HEK293 (cell line): ENCODE measurements at regions not wholly inside any gene's neighbourhood (a gene's known extent, or its start where the extent isn't known, plus 50 kb on each side); places are given as distances from the start of the nearest gene placed in this dataset.

Experiments used
- CTCF ChIA-PET: fragments of 350-600 bp; formaldehyde crosslinking; extraction: SDS; loops from one replicate; lab custom pipeline; 2021; ENCODE audit warnings: antibody characterized with exemption; lab: Yijun Ruan, JAX
- POLR2A ChIA-PET: fragments of 300-600 bp; formaldehyde crosslinking; extraction: SDS; loops from one replicate; lab custom pipeline; 2020; ENCODE audit warnings: antibody characterized with exemption, inconsistent platforms; lab: Yijun Ruan, JAX
- H3K27ac ChIP-seq: fragments of 200-500 bp; sonication (Bioruptor generic); 2 replicates; pipeline ENCODE4 v1.5.1; 2014; ENCODE audit warnings: low read depth, low read length, control low read depth, inconsistent platforms; ENCODE audit errors: extremely low read depth
- H3K36me3 ChIP-seq, 2 experiments: fragments of 200-500 bp in 1 of 2; sonication (Bioruptor generic) in 1 of 2; 1 replicate in 1 of 2; 2 replicates in 1 of 2; pipeline ENCODE4 v1.5.1; 2014 to 2017; ENCODE audit warnings: inconsistent platforms in 2 of 2, low read length in 2 of 2; ENCODE audit not compliant: control insufficient read depth in 2 of 2, insufficient read depth in 1 of 2
- H3K4me1 ChIP-seq: fragments of 200-500 bp; sonication (Bioruptor generic); 2 replicates; pipeline ENCODE4 v1.5.1; 2014; ENCODE audit warnings: mild to moderate bottlenecking, low read length, inconsistent platforms; ENCODE audit not compliant: control insufficient read depth, insufficient read depth
- H3K4me3 ChIP-seq: 2 replicates; pipeline ENCODE4 v1.5.1; 2011; ENCODE audit warnings: low read depth, mild to moderate bottlenecking, control low read depth, low read length, moderate library complexity
- H3K9me3 ChIP-seq: fragments of 200-500 bp; sonication (Bioruptor generic); 2 replicates; pipeline ENCODE4 v1.5.1; 2014; ENCODE audit warnings: low read depth, low read length, inconsistent platforms; ENCODE audit not compliant: control insufficient read depth, insufficient read depth
- MYNN ChIP-seq: fragments of 450-650 bp; formaldehyde crosslinking; IDR thresholded peaks from 2 replicates; pipeline ENCODE4 v1.5.1; 2016; ENCODE audit warnings: missing biosample characterization, missing genetic modification characterization, borderline replicate concordance
- ZBTB20 ChIP-seq: fragments of 450-650 bp; formaldehyde crosslinking; IDR thresholded peaks from 2 replicates; pipeline ENCODE4 v1.5.1; 2016; ENCODE audit warnings: missing biosample characterization, missing genetic modification characterization
- ZNF10 ChIP-seq: fragments of 450-650 bp; formaldehyde crosslinking; IDR thresholded peaks from 2 replicates; pipeline ENCODE4 v1.5.1; 2017; ENCODE audit warnings: missing biosample characterization, missing genetic modification characterization
- ZNF19 ChIP-seq: fragments of 450-650 bp; formaldehyde crosslinking; IDR thresholded peaks from 2 replicates; pipeline ENCODE4; 2016; ENCODE audit warnings: missing biosample characterization, missing genetic modification characterization, low read depth
- ZNF214 ChIP-seq: fragments of 450-650 bp; formaldehyde crosslinking; IDR thresholded peaks from 2 replicates; pipeline ENCODE4 v1.5.1; 2017; ENCODE audit warnings: missing biosample characterization, mild to moderate bottlenecking, missing genetic modification characterization, borderline replicate concordance
- ZNF266 ChIP-seq: fragments of 450-650 bp; formaldehyde crosslinking; IDR thresholded peaks from 2 replicates; pipeline ENCODE4 v1.5.1; 2016; ENCODE audit warnings: missing biosample characterization, missing genetic modification characterization, low read depth
- ZNF596 ChIP-seq: fragments of 450-650 bp; IDR thresholded peaks from 2 replicates; pipeline ENCODE4 v1.5.0; 2018; ENCODE audit warnings: missing biosample characterization, mild to moderate bottlenecking, missing genetic modification characterization, moderate library complexity
- ZNF664 ChIP-seq: fragments of 450-650 bp; formaldehyde crosslinking; IDR thresholded peaks from 2 replicates; pipeline ENCODE4 v1.5.1; 2016; ENCODE audit warnings: missing biosample characterization, missing genetic modification characterization
- ZNF777 ChIP-seq: fragments of 450-650 bp; formaldehyde crosslinking; IDR thresholded peaks from 2 replicates; pipeline ENCODE4 v1.5.1; 2017; ENCODE audit warnings: missing biosample characterization, missing genetic modification characterization, borderline replicate concordance
- ZNF837 ChIP-seq: fragments of 450-650 bp; formaldehyde crosslinking; IDR thresholded peaks from 2 replicates; pipeline ENCODE4 v1.5.1; 2016; ENCODE audit warnings: missing biosample characterization, missing genetic modification characterization
- ZSCAN30 ChIP-seq: fragments of 450-650 bp; IDR thresholded peaks from 2 replicates; pipeline ENCODE4 v1.5.1; 2018; ENCODE audit warnings: missing biosample characterization, mild to moderate bottlenecking, missing genetic modification characterization, moderate library complexity
- TF ChIP-seq, protein P1 (sequence below): fragments of 450-650 bp; formaldehyde crosslinking; IDR thresholded peaks from 2 replicates; pipeline ENCODE4 v1.5.1; 2016; ENCODE audit warnings: missing biosample characterization, missing genetic modification characterization
- TF ChIP-seq, protein P2 (sequence below): fragments of 450-650 bp; formaldehyde crosslinking; IDR thresholded peaks from 2 replicates; pipeline ENCODE4 v1.5.1; 2017; ENCODE audit warnings: missing biosample characterization, mild to moderate bottlenecking, missing genetic modification characterization, moderate library complexity
- TF ChIP-seq, protein P3 (sequence below): fragments of 450-650 bp; formaldehyde crosslinking; IDR thresholded peaks from 2 replicates; pipeline ENCODE4 v1.5.1; 2017; ENCODE audit warnings: missing biosample characterization, missing genetic modification characterization
- TF ChIP-seq, protein P4 (sequence below): fragments of 450-650 bp; IDR thresholded peaks from 2 replicates; pipeline ENCODE4 v1.5.1; 2018; ENCODE audit warnings: missing biosample characterization, mild to moderate bottlenecking, missing genetic modification characterization
- TF ChIP-seq, protein P5 (sequence below): fragments of 450-650 bp; formaldehyde crosslinking; IDR thresholded peaks from 2 replicates; pipeline ENCODE4 v1.5.1; 2017; ENCODE audit warnings: missing biosample characterization, missing genetic modification characterization
- TF ChIP-seq, protein P6 (sequence below): fragments of 450-650 bp; formaldehyde crosslinking; IDR thresholded peaks from 2 replicates; pipeline ENCODE4 v1.5.1; 2016; ENCODE audit warnings: missing biosample characterization, missing genetic modification characterization

DNA sequence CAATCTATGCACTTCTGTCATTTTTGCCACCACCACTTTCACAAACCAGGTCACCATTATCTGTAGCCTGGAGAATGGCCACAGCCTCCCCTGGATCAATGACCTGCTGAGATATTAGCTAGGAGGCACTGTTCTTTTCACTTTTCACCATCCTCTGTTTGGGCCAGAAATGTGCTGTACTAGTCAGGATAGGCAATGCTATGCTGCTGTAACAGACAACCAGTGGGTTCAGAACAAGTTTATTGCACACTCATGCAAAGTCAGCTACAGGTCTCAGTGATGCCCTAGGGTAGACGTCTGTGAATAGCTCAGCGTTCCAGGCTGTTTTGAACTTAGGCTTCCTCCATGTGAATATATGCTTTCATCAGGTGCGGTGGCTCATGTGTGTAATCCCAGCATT lies 231.5 kb downstream of the SUDS3 start:
- POLR2A ChIA-PET: no interaction called here
- Histone ChIP-seq H3K27ac (no peak overlapping the region), H3K36me3 (no peaks in the 10 kb centered on the region), H3K9me3 (no peaks in the 10 kb centered on the region), H3K4me3 (no peak overlapping the region)
- CTCF ChIA-PET: no interaction called here
- TF ChIP-seq, protein P1, sequence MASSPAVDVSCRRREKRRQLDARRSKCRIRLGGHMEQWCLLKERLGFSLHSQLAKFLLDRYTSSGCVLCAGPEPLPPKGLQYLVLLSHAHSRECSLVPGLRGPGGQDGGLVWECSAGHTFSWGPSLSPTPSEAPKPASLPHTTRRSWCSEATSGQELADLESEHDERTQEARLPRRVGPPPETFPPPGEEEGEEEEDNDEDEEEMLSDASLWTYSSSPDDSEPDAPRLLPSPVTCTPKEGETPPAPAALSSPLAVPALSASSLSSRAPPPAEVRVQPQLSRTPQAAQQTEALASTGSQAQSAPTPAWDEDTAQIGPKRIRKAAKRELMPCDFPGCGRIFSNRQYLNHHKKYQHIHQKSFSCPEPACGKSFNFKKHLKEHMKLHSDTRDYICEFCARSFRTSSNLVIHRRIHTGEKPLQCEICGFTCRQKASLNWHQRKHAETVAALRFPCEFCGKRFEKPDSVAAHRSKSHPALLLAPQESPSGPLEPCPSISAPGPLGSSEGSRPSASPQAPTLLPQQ (tag by site-specific recombination): no peak
- TF ChIP-seq, protein P2, sequence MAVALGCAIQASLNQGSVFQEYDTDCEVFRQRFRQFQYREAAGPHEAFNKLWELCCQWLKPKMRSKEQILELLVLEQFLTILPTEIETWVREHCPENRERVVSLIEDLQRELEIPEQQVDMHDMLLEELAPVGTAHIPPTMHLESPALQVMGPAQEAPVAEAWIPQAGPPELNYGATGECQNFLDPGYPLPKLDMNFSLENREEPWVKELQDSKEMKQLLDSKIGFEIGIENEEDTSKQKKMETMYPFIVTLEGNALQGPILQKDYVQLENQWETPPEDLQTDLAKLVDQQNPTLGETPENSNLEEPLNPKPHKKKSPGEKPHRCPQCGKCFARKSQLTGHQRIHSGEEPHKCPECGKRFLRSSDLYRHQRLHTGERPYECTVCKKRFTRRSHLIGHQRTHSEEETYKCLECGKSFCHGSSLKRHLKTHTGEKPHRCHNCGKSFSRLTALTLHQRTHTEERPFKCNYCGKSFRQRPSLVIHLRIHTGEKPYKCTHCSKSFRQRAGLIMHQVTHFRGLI (tag by site-specific recombination): no peak
- TF ChIP-seq, all 188 proteins: peak for 0
- H3K4me1 ChIP-seq: no peaks in the 10 kb centered on the region

DNA sequence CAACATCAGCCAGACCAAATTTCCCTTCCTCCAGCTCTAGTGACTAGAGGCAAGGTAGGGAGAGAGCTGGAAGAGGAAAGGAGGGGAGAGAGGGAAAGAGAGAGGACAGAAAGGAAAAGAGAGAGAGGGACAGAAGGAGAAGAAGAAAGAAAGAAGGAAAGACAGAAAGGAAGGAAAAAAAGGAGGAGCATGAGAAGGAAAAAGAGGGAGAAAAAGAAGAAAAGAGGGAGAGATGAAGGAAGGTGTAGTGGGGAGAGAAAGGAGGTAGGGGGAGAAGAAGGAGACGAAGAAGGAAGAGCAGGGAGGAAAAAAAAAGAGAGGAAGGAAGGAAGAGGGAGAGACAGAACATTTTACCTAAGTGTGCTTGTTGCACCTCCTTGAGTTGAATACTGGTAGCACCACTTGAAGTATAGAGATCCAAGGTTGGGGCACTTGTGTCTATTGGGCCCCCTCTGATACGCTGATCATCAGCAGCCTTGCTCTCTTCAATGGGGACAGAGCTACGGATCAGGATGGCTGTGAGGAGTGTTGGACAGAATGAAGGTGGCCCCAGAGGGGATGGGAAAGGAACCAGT lies 232.5 kb downstream of the SUDS3 start:
- no peak overlapping the region for H3K4me3 ChIP-seq
- H3K4me1 ChIP-seq: no peaks in the 10 kb centered on the region
- ChIA-PET CTCF (no interaction called here), POLR2A (no interaction called here)
- no peaks in the 10 kb centered on the region for H3K36me3 ChIP-seq
- no peaks in the 10 kb centered on the region for H3K9me3 ChIP-seq
- H3K27ac ChIP-seq: no peak overlapping the region
- no peak for TF ChIP-seq ZBTB20 (tag by site-specific recombination)
- no peak for TF ChIP-seq ZNF214 (tag by site-specific recombination)

DNA sequence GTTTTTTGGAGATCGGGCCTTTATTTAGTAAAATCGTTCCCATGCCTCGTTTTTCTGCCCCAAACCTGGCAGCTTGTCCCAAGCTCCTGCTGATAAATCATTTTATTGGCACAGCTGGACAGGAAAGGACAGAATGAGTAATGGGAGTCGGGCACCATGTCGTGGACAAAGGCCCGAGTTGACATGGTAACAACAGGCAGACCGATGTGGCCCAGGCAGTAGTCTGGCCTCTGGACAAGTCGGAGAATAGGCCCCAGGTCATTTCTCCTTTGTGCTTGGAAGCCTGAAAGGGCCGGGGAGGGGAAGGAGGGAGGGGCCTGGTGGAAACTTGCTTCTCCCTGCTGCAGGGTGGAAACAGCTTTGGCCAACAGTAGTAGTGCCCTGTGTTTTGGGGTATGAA lies 234.9 kb downstream of the SUDS3 start:
- POLR2A ChIA-PET: no interaction called here
- Histone ChIP-seq H3K9me3 (no peaks in the 10 kb centered on the region), H3K27ac (no peak overlapping the region), H3K36me3 (no peaks in the 10 kb centered on the region), H3K4me3 (no peak overlapping the region), H3K4me1 (no peaks in the 10 kb centered on the region)
- CTCF ChIA-PET: interaction anchor here (0.6 kb wide), 1 partner anchor 80 kb away, joined by 5 read pairs; no protein-coding TSS in a partner anchor
- TF ChIP-seq ZNF777 (tag by site-specific recombination): no peak
- no peak for TF ChIP-seq ZSCAN30 (tag by site-specific recombination)
- no peak for TF ChIP-seq ZNF266 (tag by site-specific recombination)
- TF ChIP-seq, protein P3, sequence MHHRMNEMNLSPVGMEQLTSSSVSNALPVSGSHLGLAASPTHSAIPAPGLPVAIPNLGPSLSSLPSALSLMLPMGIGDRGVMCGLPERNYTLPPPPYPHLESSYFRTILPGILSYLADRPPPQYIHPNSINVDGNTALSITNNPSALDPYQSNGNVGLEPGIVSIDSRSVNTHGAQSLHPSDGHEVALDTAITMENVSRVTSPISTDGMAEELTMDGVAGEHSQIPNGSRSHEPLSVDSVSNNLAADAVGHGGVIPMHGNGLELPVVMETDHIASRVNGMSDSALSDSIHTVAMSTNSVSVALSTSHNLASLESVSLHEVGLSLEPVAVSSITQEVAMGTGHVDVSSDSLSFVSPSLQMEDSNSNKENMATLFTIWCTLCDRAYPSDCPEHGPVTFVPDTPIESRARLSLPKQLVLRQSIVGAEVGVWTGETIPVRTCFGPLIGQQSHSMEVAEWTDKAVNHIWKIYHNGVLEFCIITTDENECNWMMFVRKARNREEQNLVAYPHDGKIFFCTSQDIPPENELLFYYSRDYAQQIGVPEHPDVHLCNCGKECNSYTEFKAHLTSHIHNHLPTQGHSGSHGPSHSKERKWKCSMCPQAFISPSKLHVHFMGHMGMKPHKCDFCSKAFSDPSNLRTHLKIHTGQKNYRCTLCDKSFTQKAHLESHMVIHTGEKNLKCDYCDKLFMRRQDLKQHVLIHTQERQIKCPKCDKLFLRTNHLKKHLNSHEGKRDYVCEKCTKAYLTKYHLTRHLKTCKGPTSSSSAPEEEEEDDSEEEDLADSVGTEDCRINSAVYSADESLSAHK: no peak
- TF ChIP-seq, protein P4, sequence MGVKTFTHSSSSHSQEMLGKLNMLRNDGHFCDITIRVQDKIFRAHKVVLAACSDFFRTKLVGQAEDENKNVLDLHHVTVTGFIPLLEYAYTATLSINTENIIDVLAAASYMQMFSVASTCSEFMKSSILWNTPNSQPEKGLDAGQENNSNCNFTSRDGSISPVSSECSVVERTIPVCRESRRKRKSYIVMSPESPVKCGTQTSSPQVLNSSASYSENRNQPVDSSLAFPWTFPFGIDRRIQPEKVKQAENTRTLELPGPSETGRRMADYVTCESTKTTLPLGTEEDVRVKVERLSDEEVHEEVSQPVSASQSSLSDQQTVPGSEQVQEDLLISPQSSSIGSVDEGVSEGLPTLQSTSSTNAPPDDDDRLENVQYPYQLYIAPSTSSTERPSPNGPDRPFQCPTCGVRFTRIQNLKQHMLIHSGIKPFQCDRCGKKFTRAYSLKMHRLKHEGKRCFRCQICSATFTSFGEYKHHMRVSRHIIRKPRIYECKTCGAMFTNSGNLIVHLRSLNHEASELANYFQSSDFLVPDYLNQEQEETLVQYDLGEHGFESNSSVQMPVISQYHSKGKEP: no peak
- no peak for TF ChIP-seq ZNF19 (tag by site-specific recombination)
- TF ChIP-seq MYNN (tag by site-specific recombination): no peak
- no peak for TF ChIP-seq ZNF10 (tag by site-specific recombination)
- TF ChIP-seq ZNF664 (tag by site-specific recombination): no peak
- TF ChIP-seq, protein P5, sequence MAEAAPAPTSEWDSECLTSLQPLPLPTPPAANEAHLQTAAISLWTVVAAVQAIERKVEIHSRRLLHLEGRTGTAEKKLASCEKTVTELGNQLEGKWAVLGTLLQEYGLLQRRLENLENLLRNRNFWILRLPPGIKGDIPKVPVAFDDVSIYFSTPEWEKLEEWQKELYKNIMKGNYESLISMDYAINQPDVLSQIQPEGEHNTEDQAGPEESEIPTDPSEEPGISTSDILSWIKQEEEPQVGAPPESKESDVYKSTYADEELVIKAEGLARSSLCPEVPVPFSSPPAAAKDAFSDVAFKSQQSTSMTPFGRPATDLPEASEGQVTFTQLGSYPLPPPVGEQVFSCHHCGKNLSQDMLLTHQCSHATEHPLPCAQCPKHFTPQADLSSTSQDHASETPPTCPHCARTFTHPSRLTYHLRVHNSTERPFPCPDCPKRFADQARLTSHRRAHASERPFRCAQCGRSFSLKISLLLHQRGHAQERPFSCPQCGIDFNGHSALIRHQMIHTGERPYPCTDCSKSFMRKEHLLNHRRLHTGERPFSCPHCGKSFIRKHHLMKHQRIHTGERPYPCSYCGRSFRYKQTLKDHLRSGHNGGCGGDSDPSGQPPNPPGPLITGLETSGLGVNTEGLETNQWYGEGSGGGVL (tag by site-specific recombination): no peak
- TF ChIP-seq ZNF837 (tag by site-specific recombination): no peak
- TF ChIP-seq, protein P6, sequence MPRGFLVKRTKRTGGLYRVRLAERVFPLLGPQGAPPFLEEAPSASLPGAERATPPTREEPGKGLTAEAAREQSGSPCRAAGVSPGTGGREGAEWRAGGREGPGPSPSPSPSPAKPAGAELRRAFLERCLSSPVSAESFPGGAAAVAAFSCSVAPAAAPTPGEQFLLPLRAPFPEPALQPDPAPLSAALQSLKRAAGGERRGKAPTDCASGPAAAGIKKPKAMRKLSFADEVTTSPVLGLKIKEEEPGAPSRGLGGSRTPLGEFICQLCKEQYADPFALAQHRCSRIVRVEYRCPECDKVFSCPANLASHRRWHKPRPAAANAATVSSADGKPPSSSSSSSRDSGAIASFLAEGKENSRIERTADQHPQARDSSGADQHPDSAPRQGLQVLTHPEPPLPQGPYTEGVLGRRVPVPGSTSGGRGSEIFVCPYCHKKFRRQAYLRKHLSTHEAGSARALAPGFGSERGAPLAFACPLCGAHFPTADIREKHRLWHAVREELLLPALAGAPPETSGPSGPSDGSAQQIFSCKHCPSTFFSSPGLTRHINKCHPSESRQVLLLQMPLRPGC (tag by site-specific recombination): no peak
- TF ChIP-seq ZNF596 (tag by site-specific recombination): no peak
